B cell (primary cell): ENCODE measurements at regions not wholly inside any gene's neighbourhood (a gene's known extent, or its start where the extent isn't known, plus 50 kb on each side); places are given as distances from the start of the nearest gene placed in this dataset.
"Not testable (repeated sequence)": the region's sequence is repeated elsewhere in the genome, so short reads cannot be mapped to it uniquely, and the experiment has no call there.

ENCODE experiments used
- CTCF ChIP-seq: fragments of 200-600 bp; IDR thresholded peaks from one replicate; pipeline ENCODE4 v1.8.0; 2022; ENCODE audit warnings: antibody characterized with exemption, mild to moderate bottlenecking
- EZH2 ChIP-seq: IDR thresholded peaks from 2 replicates; pipeline ENCODE4 v1.6.1; 2012; ENCODE audit warnings: borderline replicate concordance, low read depth, mild to moderate bottlenecking, moderate library complexity, low read length; ENCODE audit not compliant: insufficient read depth, poor library complexity, severe bottlenecking

GRCh38 chr17:27957446-27957793 lies 64.3 kb upstream of the LYRM9 start:
- TF ChIP-seq CTCF, EZH2: not testable (repeated sequence)
